WTC11 (cell line): ENCODE measurements at regions not wholly inside any gene's neighbourhood (a gene's known extent, or its start where the extent isn't known, plus 50 kb on each side); places are given as distances from the start of the nearest gene placed in this dataset.

Experiments
- ATF1 ChIP-seq: sonication (generic); formaldehyde crosslinking; IDR thresholded peaks from 2 replicates; pipeline ENCODE4 v1.8.1; 2023; ENCODE audit warnings: mild to moderate bottlenecking, moderate library complexity, missing genetic modification reagents
- CREB1 ChIP-seq: sonication (generic); formaldehyde crosslinking; IDR thresholded peaks from 2 replicates; pipeline ENCODE4 v1.8.0; 2023; ENCODE audit warnings: mild to moderate bottlenecking, missing genetic modification reagents
- JUN ChIP-seq: sonication (generic); formaldehyde crosslinking; IDR thresholded peaks from 2 replicates; pipeline ENCODE4 v1.8.0; 2023; ENCODE audit warnings: mild to moderate bottlenecking, missing genetic modification reagents
- NR3C1 ChIP-seq: sonication (generic); formaldehyde crosslinking; conservative IDR thresholded peaks from 2 replicates; pipeline ENCODE4 v1.8.1; 2023; ENCODE audit warnings: low read depth, mild to moderate bottlenecking, missing genetic modification reagents
- OVOL2 ChIP-seq: fragments of 250-450 bp; sonication (Bioruptor Pico); IDR thresholded peaks from 2 replicates; pipeline ENCODE4 v1.9.0; 2021; ENCODE audit warnings: mild to moderate bottlenecking, borderline replicate concordance
- ZNF121 ChIP-seq: sonication (generic); formaldehyde crosslinking; IDR thresholded peaks from 2 replicates; pipeline ENCODE4 v1.8.0; 2023; ENCODE audit warnings: missing genetic modification reagents
- ZNF219 ChIP-seq: sonication (generic); formaldehyde crosslinking; IDR thresholded peaks from 2 replicates; pipeline ENCODE4 v1.8.0; 2023; ENCODE audit warnings: missing genetic modification reagents, mild to moderate bottlenecking, borderline replicate concordance
- TF ChIP-seq, protein P1 (sequence below): fragments of 250-450 bp; sonication (Bioruptor Pico); IDR thresholded peaks from 2 replicates; pipeline ENCODE4 v1.9.0; 2021; ENCODE audit warnings: mild to moderate bottlenecking, borderline replicate concordance
- TF ChIP-seq, protein P2 (sequence below): fragments of 200-600 bp; IDR thresholded peaks from 2 replicates; pipeline ENCODE4 v1.8.0; 2022; ENCODE audit warnings: antibody characterized with exemption
- TF ChIP-seq, protein P3 (sequence below): sonication (generic); formaldehyde crosslinking; IDR thresholded peaks from 2 replicates; pipeline ENCODE4 v1.8.1; 2022; ENCODE audit warnings: mild to moderate bottlenecking, missing genetic modification reagents, moderate library complexity, borderline replicate concordance

DNA sequence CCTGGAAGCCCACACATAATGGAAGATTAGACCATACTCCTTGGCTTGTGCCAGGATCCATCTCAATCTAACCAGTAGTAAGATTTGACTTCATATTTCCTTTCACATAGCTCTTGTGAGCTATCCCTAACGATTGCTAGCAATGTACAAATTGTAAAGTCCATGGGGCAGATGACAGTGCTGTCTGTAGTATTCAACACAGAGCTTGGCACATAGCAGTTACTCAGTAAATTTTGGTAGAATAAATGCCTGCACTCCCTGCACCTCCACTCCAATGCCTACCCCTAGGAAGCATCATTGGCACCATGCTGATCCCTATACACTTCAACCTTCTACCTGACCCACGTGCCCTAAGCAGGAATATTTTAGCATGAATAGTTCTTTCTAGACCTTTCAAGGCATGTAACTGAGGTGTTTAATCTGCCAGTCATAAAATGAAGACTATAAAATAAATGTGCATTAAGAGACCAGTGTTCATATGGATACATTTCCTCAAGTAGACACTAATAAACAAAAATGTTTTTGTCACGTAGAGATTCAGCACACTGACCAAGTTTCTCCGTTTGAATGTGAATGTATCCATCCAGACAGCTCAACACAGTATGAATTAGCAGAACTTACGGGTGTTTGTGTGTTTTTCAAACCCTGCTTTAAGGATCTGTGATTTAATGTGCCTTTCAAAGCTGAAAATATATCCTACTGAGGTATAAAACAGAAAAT, 98.8 kb downstream of the BMP4 start:
- TF ChIP-seq, protein P1, sequence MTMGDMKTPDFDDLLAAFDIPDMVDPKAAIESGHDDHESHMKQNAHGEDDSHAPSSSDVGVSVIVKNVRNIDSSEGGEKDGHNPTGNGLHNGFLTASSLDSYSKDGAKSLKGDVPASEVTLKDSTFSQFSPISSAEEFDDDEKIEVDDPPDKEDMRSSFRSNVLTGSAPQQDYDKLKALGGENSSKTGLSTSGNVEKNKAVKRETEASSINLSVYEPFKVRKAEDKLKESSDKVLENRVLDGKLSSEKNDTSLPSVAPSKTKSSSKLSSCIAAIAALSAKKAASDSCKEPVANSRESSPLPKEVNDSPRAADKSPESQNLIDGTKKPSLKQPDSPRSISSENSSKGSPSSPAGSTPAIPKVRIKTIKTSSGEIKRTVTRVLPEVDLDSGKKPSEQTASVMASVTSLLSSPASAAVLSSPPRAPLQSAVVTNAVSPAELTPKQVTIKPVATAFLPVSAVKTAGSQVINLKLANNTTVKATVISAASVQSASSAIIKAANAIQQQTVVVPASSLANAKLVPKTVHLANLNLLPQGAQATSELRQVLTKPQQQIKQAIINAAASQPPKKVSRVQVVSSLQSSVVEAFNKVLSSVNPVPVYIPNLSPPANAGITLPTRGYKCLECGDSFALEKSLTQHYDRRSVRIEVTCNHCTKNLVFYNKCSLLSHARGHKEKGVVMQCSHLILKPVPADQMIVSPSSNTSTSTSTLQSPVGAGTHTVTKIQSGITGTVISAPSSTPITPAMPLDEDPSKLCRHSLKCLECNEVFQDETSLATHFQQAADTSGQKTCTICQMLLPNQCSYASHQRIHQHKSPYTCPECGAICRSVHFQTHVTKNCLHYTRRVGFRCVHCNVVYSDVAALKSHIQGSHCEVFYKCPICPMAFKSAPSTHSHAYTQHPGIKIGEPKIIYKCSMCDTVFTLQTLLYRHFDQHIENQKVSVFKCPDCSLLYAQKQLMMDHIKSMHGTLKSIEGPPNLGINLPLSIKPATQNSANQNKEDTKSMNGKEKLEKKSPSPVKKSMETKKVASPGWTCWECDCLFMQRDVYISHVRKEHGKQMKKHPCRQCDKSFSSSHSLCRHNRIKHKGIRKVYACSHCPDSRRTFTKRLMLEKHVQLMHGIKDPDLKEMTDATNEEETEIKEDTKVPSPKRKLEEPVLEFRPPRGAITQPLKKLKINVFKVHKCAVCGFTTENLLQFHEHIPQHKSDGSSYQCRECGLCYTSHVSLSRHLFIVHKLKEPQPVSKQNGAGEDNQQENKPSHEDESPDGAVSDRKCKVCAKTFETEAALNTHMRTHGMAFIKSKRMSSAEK (CRISPR knock-in tag) = no peak
- TF ChIP-seq ZNF121 (CRISPR knock-in tag) = no peak
- no peak for TF ChIP-seq JUN (CRISPR knock-in tag)
- TF ChIP-seq, protein P2, sequence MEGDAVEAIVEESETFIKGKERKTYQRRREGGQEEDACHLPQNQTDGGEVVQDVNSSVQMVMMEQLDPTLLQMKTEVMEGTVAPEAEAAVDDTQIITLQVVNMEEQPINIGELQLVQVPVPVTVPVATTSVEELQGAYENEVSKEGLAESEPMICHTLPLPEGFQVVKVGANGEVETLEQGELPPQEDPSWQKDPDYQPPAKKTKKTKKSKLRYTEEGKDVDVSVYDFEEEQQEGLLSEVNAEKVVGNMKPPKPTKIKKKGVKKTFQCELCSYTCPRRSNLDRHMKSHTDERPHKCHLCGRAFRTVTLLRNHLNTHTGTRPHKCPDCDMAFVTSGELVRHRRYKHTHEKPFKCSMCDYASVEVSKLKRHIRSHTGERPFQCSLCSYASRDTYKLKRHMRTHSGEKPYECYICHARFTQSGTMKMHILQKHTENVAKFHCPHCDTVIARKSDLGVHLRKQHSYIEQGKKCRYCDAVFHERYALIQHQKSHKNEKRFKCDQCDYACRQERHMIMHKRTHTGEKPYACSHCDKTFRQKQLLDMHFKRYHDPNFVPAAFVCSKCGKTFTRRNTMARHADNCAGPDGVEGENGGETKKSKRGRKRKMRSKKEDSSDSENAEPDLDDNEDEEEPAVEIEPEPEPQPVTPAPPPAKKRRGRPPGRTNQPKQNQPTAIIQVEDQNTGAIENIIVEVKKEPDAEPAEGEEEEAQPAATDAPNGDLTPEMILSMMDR = no peak
- TF ChIP-seq OVOL2 (CRISPR knock-in tag) = no peak
- TF ChIP-seq NR3C1 (CRISPR knock-in tag) = no peak
- no peak for TF ChIP-seq CREB1 (CRISPR knock-in tag)
- TF ChIP-seq ZNF219 (CRISPR knock-in tag) = no peak
- TF ChIP-seq ATF1 (CRISPR knock-in tag) = no peak
- TF ChIP-seq, protein P3, sequence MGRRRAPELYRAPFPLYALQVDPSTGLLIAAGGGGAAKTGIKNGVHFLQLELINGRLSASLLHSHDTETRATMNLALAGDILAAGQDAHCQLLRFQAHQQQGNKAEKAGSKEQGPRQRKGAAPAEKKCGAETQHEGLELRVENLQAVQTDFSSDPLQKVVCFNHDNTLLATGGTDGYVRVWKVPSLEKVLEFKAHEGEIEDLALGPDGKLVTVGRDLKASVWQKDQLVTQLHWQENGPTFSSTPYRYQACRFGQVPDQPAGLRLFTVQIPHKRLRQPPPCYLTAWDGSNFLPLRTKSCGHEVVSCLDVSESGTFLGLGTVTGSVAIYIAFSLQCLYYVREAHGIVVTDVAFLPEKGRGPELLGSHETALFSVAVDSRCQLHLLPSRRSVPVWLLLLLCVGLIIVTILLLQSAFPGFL (CRISPR knock-in tag) = no peak
